Stimulated activated CD4-positive, alpha-beta T cell treated with anti-CD3 and anti-CD28 coated beads, Interleukin-15, amount 100 ng/mL, for 48 hours (primary cell): ENCODE measurements at regions not wholly inside any gene's neighbourhood (a gene's known extent, or its start where the extent isn't known, plus 50 kb on each side); places are given as distances from the start of the nearest gene placed in this dataset.
"Not testable (repeated sequence)": the region's sequence is repeated elsewhere in the genome, so short reads cannot be mapped to it uniquely, and the experiment has no call there.

Experiments used
- DNase-seq, 2 donors: peaks; one replicate each; pipeline ENCODE4 v3.0.0-alpha.2; 2020; ENCODE audit warnings: low read depth in 2 of 2

DNA sequence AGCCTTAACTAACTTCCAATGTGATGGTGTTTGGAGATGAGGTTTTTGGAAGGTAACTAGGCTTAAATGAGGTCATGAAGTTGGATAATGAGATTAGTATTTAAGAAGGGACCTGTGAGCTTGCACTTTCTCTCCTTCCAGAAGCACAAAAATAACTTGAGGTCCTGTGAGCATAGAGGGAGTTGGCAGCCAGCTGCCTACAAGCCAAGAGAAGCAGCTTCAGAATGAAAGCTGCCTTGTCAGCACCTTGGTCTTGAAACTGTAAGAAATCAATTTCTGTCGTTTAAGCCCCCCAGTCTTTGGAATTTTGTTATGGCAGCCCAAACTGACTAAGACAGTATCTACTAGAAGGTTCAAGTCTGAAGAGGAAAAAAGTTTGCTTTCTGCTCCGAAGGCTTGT, 280.2 kb upstream of the GALNTL6 start:
- DNase-seq, result no peak

DNA sequence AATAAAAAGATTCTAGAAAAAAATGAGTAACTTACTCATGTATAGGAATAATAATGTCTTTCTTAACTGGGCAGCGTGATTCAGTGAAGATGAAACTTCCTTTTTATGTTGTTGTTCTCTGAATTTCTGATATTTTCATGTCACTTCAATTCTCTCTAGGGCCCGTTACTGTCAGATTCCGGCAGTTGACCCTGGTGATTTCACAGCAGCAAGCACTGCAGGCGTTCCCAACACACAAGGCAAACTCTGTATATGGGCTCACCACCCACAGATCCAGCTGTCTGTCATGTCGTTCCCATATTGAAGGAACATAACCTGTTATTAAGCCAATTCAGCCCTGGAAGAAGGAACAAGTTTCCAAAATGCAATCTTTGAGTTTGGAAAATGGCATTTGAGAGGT, 288.3 kb upstream of the GALNTL6 start:
- DNase-seq, result no peak

DNA sequence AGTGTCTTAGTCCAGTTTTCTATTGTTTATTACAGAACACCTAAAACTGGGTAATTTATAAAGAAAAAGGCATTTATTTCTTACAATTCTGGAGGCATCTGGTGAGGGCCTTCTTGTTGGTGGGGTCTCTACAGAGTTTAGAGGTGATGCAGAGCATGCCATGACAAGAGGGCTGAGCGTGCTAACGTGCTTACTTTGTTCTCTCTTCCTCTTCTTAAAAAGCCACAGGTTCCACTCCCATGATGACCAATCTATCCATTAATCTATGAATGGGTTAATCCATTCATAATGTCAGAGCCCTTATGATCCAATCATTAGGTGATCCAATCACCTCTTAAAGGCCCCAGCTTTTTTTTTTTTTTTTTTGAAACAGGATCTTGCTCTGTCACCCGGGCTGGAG, 291.5 kb upstream of the GALNTL6 start:
- no peak for DNase-seq

DNA sequence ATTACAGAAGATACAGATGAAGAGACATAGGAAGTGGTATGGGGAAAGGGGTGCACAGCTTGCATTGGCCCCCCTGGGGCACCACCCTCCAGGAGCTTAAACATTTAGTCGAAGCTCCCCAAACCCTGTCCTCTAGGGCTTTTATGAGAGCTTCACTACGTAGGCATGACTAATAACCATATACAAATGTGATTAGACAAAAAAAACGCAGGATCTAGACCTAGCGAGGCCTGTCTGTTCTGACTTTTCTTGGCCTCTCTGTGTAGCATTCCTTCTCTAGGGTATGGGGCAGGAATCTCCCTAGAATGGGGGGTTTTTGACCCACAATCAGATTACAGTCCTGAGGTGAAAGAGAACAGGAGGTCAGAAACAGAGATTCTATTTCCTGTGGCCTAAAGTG, 293.7 kb upstream of the GALNTL6 start:
- DNase-seq, result no peak

DNA sequence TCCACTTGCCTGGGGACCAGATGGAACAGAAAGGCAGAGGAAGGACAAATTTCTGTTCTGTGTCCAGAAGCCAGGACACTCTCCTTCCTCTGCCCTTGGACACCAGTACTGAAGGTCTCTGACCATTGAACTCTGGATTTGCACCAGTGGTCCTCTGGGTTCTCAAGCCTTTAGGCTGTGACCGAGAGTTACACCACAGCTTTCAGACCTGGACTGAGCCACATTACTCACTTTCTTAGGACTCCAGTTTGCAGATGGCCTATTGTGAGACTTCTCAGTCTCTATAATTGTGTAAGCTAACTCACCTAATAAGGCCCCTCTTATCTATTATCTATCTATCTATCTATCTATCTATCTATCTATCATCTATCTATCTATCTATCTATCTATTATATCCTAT, 295.3 kb upstream of the GALNTL6 start:
- DNase-seq, result no peak

DNA sequence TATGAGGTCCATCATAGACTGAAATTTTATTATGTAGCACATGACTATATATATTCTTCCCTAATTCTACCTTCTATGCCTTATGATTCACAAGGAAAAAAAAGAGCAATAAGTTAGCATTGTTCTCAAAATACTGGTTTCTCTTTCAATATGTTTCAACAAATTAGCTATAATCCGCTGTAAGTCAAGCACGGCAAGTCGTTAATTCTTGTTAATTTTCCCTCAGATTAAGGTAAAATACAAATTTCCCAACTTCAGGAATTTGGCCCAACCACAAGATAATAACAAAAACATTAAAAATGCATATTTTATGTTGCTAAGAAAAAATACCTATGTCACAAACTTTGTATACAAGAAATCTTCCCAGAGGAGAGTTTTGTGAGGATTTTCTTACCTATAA, 296.5 kb upstream of the GALNTL6 start:
- no peak for DNase-seq

DNA sequence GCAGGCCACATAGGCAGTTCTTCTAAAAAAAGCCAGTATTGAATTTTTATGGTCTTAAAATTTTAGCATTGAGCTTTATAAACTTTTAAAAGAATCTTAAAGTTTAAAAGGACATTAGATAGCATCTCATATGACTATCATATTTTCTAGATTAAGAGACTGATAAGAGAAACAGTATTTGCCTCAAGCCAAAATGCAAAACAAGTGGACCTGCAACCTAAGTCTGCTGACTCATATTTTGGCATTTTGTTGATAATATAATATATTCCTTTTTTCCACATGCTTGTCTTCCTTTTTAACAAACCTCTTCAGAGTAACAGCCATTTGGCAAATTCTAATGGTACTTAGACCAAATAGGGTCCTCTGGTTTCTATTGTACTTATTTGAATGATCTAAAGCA, 328.5 kb upstream of the GALNTL6 start:
- DNase-seq, result no peak

DNA sequence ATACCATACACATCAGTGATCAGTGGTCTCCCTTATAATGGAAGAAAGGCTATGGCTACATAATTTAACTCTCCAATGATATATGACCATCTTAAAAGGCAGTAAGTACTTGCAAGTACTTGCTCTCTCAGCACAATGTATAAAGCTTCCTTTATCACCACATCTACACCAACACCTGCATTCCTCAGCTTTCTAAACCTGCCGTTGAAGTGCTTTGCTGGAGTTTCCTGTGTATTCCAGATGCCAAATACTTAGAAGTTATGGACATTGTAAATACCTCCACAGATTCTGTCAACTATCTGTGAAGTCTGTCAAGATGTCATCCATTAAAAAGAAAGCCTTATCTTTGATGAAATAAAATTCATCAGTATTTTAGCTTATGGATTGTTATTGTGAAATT, 335.0 kb upstream of the GALNTL6 start:
- no peak for DNase-seq

DNA sequence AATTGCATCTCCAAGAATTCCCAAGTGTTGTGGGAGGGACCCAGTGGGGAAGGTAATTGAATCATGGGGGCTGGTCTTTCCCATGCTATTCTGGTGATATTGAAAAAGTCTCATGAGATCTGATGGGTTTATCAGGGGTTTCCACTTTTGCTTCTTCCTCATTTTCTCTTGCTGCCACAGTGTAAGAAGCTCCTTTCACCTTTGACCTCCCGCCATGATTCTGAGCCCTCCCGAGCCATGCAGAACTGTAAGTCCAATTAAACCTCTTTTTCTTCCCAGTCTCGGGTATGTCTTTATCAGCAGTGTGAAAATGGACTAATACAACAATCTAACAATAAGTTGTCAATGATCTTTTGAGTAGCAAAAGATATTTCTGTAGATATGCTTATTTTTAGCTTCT, 338.1 kb upstream of the GALNTL6 start:
- not testable (repeated sequence) for DNase-seq

DNA sequence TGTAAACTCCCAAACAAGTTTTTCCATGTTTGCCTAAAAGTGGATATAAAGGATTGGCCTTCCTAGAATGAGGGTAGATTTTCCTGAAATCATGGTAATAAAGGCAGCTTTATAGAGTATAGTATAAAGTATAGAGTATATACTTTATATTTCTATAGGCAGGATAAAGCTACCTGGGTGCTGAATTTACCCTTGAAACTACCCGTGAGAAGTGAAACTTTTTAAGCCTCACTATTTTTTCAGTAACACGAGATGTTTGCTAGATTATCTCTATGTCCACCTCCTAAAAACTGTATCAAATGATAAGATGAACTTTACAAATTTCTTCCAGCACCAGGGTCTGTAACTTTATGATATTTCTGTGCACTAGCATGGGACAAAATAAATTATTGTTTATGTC, 340.0 kb upstream of the GALNTL6 start:
- DNase-seq, result no peak

DNA sequence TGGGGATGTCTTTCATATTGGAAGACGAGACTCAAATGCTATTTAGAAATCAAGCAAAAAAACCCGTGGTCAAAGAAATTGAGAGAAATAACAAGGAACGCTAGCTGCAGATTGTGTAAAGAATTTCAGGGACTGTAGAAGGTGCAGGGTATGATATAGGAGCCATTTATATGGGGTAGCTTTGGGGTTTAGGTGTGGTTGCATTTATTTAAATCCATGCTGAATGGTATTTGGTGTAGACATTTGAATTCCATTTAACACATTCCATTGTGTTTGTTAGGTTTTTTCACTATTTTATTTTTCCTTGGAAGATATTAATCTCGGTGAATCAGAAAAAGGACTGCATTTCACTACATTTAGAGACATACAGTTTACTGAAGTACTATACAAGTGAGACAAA, 341.0 kb upstream of the GALNTL6 start:
- no peak for DNase-seq

DNA sequence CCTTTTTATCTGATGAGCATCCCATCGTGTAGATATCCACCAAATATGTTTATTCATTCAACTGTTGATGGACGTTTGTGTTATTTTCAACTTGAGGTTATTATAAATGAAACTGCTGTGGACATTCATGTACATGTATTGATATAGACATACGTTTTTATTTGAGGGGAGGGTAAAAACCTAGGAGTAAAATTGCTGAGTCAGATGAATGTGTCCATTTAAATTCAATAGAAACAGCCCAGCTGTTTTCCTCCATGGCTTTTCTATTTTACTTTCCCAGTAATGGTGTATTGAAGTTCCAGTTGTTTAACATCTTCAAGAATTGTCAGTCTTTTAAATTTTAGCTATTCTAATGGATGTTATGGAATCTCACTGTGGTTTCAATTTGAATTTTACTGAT, 348.7 kb upstream of the GALNTL6 start:
- DNase-seq, result no peak

DNA sequence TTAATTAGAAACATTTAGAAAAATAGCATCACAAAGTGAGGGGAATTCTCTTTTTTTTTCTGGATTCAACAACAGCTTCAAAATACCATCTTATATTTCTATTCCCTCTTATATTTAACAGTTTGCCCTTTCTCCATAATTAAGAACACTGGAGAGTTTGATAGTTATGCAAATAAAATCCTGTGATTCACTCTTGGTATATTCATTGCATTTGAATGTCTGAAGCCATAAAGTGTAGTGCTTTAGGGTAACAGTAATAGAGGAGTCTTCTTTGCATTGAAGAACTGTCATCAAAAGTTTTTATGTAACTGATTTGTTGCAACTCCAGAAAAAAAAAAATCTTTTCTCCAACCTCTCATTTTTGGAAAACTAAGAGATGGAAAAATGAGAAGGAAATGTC, 352.0 kb upstream of the GALNTL6 start:
- DNase-seq, result no peak

DNA sequence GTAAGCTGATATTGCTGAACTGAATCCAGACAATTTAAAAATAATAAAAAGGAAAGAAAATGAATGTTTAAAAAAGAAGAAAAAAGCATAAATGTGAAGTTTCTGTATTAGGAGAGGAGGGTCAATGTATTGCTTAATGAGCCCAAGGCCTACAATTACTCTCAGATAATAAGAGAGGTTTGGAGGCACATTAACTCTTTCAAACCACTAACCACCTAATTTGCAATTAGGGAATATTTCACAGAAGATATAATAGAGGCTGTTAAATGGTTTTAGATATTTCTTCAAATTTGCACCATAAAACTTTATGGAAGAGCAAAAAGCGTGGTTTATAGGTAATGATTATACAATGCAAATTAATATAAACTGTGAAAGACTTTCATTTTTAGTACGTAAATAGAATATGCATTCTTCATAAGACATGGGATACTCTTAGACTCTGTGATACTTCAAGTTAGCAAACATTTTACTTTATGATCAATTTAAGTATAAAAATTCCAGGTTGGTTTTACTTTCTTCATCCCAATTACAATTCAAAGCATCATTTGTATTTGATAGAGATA, 364.2 kb upstream of the GALNTL6 start:
- DNase-seq, result no peak

DNA sequence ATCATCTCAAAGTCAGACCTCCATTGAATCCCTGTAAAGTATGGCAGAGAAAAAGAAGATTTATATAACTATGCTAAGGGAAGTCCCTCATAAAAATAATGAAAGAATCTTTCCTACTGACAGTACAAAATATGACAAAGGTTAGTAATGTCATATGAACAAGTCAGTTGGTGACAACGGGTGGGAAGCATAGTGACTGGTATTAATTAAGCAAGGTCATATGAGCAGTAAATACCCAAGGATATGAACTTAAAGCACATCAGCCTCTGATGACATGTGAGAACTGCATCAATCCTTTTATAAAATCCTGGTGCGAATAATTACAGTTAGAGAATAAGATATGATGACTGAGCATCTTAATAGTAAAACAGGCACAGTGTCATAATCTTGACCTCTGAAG, 364.8 kb upstream of the GALNTL6 start:
- DNase-seq, result no peak

DNA sequence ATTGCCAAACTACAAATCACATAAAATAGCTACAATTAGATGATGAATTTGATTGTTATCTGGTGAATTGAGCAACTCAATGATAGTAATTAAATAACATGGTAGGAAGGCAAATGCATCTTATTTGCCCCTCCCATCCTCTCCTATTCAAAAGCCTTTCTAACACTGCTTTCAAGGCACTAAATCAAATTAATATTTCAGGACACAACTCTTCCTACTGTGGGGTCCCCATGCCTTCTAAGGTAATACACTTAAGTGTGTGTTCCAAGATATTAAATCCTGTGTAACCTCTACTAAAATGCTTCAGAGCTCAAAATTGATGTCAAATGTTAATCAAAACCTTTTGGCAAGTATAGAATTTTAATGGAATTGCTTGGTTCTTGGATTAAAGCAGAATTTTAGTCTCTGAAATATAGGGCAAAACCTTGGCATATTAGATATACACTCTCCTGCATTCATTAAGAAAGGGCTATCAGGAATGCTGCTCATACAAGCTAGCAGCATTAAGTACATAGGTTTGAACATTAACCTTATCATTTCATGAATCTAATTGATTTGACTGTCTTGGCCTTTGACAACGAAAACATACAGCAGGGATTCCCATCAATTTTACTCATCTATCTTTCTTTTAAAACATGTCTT, 371.8 kb upstream of the GALNTL6 start:
- no peak for DNase-seq

DNA sequence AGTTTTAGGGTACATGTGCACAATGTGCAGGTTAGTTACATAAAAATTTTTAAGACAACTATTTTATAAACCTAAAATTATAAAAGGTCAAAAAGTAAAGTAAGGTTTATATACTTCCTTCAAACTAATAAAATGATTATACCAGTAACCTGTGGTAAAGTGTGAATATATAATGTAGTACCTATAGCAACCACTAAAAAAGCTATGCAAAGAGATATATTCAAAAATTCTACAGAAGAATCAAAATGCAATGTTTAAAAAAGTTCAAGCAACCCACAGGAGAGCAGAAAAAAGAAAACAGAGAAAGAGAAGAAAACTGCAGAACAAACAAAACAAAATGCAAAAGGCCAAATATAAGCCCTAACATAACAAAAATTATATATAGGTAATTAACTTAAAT, 379.5 kb upstream of the GALNTL6 start:
- DNase-seq, result no peak

DNA sequence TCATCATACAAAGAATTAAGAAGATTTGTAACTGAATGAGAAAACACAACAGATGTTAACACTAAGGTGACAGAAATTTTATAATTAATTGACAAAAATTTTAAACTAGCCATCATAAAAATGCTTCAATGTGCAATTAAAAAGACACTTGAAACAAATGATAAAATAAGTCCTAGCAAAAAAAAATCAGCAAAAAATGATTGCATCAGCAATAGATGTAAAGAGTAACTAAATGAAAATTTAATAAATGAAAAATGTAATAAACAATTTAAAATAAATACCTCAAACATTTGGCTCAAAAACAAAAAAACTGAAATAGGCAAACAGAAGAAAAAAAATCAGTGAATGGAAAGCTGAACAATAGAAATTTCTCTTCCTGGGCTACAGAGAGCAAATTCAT, 380.7 kb upstream of the GALNTL6 start:
- no peak for DNase-seq

DNA sequence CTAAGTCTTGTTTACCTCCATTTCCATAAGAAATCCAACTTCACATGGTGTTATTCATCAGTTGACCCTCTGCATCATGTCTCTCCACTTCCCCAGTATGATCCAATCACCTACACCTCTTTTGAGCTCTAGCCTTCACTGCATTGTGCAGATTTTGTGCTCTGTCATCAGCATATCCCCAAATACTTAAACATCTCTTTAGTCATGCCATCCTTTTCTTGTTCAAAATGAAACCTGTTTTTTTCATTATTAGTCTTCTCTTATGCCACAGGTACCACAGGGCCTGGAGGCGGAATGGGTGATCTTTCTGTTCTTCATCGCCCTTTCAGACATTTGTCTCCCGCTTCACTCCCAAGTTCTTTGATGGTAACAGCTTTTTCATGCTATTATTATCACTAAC, 382.7 kb upstream of the GALNTL6 start:
- DNase-seq, result no peak

DNA sequence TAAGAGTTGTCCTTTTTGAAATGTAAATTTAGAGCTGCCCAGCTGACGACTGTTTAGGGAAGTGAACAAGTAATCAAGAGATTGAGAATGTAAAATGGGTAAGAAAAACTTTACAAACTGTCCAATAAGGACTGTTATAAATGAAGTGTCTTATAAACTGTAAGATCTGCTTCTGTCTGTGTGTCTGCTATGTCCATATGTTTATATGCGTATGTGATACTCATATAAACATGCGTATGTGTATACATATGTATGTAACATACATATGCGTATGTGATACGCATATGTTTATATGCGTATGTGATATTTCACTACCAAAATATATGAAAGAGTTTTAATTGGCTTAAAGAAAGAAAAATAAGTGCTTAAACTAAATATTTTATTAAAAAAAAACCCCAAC, 416.0 kb upstream of the GALNTL6 start:
- no peak for DNase-seq

DNA sequence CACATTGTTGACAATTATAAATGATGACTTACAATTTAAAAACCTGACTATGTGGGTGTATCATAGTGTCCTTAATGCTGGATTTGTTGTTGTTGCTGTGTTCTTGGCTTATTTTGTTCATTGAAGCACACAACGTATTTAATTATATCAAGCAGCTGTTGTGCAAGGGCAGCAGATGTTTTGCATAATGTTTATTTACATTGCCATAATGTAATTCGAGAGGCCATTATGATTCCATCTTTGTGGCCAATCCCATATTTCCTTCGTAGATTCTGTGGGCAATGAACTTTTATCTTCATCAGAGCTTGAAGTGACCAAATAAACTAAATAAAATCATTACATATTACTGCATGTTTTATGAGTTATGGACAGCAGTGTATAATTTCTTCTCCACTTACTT, 422.6 kb upstream of the GALNTL6 start:
- DNase-seq, result no peak

DNA sequence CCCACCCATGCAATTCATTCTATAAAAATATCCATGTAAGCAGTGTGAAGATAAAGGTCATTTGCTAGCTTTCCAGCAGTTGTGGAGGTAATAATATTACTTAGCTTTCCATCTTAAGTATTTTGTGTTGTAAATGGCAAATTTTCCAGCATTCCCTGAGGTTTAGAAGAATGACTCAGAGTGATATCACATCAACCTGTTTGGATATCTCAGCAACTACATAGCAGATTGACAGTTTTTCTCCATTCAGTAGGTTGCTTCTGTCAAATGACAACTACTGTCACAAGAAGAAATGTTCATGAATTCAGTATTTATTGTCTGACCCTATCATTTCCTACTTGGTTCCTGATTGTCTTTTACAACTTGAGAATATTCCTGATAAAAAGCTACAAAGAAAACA, 434.9 kb upstream of the GALNTL6 start:
- DNase-seq, result no peak

DNA sequence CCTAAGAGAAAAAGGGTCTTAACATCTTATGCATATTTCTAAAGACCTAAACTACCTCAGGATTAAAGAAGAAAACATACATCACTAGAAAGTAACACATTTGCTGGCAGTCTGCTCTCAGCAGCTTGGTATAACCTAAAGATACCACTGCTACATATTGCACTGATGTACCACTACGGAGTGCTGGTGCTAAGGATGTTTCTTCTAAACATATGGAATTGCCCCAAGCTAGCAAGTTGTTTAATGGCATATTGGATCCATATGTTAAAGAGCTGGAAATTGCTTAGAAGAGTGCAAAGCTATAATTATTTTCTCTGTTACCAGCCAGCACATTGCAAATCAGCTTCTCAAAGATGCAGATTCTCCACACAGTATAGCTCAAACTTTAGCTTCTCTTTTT, 436.5 kb upstream of the GALNTL6 start:
- no peak for DNase-seq

DNA sequence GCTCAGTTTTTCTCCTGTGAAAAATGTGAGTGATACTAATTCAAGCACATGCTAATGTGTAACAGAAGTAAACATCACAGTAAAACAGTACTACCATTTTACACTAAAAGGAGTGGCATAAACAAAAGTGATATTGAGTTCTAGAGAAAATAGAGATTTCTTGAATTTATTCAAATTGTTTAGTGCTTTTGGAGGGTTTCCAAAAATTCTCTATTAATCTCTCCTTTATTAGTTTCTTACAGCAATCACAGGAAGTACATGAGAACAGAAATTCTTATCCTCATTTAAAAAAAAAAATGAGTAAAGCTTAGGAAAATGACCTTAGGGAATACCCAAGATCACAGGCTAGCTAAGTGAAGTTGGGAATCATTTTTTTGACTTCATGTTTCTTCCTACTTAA, 459.7 kb upstream of the GALNTL6 start:
- no peak for DNase-seq
